Duodenal mucosa (tissue), 2 donors: ENCODE measurements at regions not wholly inside any gene's neighbourhood (a gene's known extent, or its start where the extent isn't known, plus 50 kb on each side); places are given as distances from the start of the nearest gene placed in this dataset.

Experiments
- H3K27ac ChIP-seq: one replicate; pipeline ENCODE4 v1.7.0; 2013; ENCODE audit warnings: low read depth, low read length
- H3K27me3 ChIP-seq, 2 donors: one replicate each; pipeline ENCODE4 v1.7.0; 2013; ENCODE audit warnings: low read length in 2 of 2, control low read depth in 1 of 2; ENCODE audit not compliant: insufficient read depth in 2 of 2, control insufficient read depth in 1 of 2
- H3K36me3 ChIP-seq, 2 donors: one replicate each; pipeline ENCODE4 v1.7.0; 2013; ENCODE audit warnings: low read length in 2 of 2, control low read depth in 1 of 2; ENCODE audit not compliant: insufficient read depth in 2 of 2, control insufficient read depth in 1 of 2
- H3K4me1 ChIP-seq, 2 donors: one replicate each; pipeline ENCODE4 v1.7.0; 2013; ENCODE audit warnings: low read length in 2 of 2, control low read depth in 1 of 2; ENCODE audit not compliant: insufficient read depth in 2 of 2, control insufficient read depth in 1 of 2
- H3K4me3 ChIP-seq, 2 donors: one replicate each; pipeline ENCODE4 v1.7.0; 2013; ENCODE audit warnings: low read length in 2 of 2, low read depth in 1 of 2
- H3K9ac ChIP-seq, 2 donors: one replicate each; pipeline ENCODE4 v1.7.0; 2013; ENCODE audit warnings: low read length in 2 of 2, low read depth in 1 of 2
- H3K9me3 ChIP-seq, 2 donors: one replicate each; pipeline ENCODE4 v1.7.0; 2013; ENCODE audit warnings: low read length in 2 of 2, control low read depth in 1 of 2; ENCODE audit not compliant: control insufficient read depth in 1 of 2

DNA sequence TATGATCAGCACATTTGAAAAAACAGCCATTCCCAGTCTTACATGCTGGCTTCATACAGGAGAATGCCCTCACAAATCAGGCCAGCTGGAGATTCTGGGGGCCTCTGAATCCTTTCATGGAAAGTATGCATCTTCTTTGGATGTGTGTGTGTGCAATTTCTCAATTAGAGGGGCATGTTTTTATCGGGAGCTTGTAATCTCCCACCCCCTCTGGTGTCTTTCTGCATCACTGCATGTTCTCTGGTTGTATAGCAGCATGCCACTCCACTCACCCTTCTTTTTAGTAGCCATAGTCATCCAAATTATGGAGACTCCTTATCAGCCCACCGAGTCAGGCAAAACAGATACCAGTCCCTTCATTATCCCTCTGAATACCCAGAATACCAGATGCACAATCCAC is 282.2 kb upstream of the SLIT2 start:
- Histone ChIP-seq H3K27me3 (no peaks in the 10 kb centered on the region), H3K27ac (no peak overlapping the region), H3K4me3 (no peak overlapping the region), H3K9me3 (peaks cover 0 to 3% of the 10 kb centered on the region in 2 donors), H3K4me1 (no peaks in the 10 kb centered on the region), H3K36me3 (no peaks in the 10 kb centered on the region), H3K9ac (no peak overlapping the region)

DNA sequence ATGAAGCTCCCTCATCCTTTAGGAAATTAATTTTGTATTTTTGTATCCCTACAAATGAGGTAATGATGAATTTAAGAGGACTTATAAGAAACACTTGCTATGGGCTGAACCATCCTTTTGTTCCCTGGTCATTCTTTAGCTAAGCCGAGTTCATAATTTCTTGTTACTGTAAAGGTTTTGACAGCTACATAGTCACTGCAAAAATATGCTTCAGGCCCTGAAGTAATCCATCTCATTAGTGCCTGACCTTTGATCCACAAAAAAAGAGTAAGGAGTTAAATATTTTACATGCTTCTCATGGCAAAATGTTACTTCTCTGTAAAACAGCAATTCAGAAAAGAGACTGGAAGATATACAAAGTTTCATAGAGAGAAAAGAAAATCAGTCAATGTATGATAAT is 290.6 kb upstream of the SLIT2 start:
- H3K4me3 ChIP-seq = no peak overlapping the region
- H3K27ac ChIP-seq = no peak overlapping the region
- H3K9me3 ChIP-seq = peaks cover 0 to 3% of the 10 kb centered on the region in 2 donors
- H3K36me3 ChIP-seq = no peaks in the 10 kb centered on the region
- no peaks in the 10 kb centered on the region for H3K4me1 ChIP-seq
- no peak overlapping the region for H3K9ac ChIP-seq
- no peaks in the 10 kb centered on the region for H3K27me3 ChIP-seq

- no peak overlapping the region for H3K9ac ChIP-seq
- no peak overlapping the region for H3K4me3 ChIP-seq
- H3K4me1 ChIP-seq = no peaks in the 10 kb centered on the region
- no peaks in the 10 kb centered on the region for H3K36me3 ChIP-seq
- H3K27me3 ChIP-seq = no peaks in the 10 kb centered on the region
- no peaks in the 10 kb centered on the region for H3K9me3 ChIP-seq
- no peak overlapping the region for H3K27ac ChIP-seq
Measured at GRCh38 chr4:19958848-19959247, 292.9 kb upstream of the SLIT2 start.

DNA sequence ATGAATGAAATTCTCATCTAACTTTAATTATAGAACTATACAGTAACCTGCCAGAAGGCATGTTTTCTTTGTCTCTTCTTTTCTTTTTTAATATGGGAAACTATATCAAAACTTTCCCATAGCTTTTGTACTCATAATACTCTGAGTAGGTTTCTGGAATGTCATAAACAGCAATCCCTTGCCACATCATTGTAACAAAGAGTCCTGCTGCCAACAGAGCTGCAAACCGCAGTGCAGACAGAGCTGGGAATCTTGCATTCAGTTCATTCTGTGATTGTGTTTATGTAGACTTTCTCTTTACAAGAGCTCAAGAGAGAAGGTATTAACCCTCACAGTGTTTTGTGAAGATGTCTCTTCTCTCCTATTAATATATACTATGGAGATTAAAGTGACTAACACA is 304.4 kb upstream of the SLIT2 start:
- Histone ChIP-seq H3K4me1 (no peaks in the 10 kb centered on the region), H3K9me3 (no peaks in the 10 kb centered on the region), H3K27me3 (no peaks in the 10 kb centered on the region), H3K4me3 (no peak overlapping the region), H3K27ac (no peak overlapping the region), H3K9ac (no peak overlapping the region), H3K36me3 (no peaks in the 10 kb centered on the region)

- H3K4me3 ChIP-seq = no peak overlapping the region
- H3K36me3 ChIP-seq = no peaks in the 10 kb centered on the region
- H3K4me1 ChIP-seq = no peaks in the 10 kb centered on the region
- no peaks in the 10 kb centered on the region for H3K9me3 ChIP-seq
- no peaks in the 10 kb centered on the region for H3K27me3 ChIP-seq
- no peak overlapping the region for H3K27ac ChIP-seq
- H3K9ac ChIP-seq = no peak overlapping the region
Measured at GRCh38 chr4:19945979-19946380, 305.7 kb upstream of the SLIT2 start.

- Histone ChIP-seq H3K4me3 (no peak overlapping the region), H3K9me3 (no peaks in the 10 kb centered on the region), H3K4me1 (no peaks in the 10 kb centered on the region), H3K36me3 (no peaks in the 10 kb centered on the region), H3K27me3 (no peaks in the 10 kb centered on the region), H3K9ac (no peak overlapping the region), H3K27ac (no peak overlapping the region)
Measured at GRCh38 chr4:19945501-19945900, 306.2 kb upstream of the SLIT2 start.

- H3K36me3 ChIP-seq = no peaks in the 10 kb centered on the region
- H3K9me3 ChIP-seq = no peaks in the 10 kb centered on the region
- H3K27ac ChIP-seq = no peak overlapping the region
- no peak overlapping the region for H3K4me3 ChIP-seq
- H3K27me3 ChIP-seq = no peaks in the 10 kb centered on the region
- no peak overlapping the region for H3K9ac ChIP-seq
- no peaks in the 10 kb centered on the region for H3K4me1 ChIP-seq
Measured at GRCh38 chr4:19944806-19945205, 306.9 kb upstream of the SLIT2 start.

- no peak overlapping the region for H3K27ac ChIP-seq
- no peak overlapping the region for H3K9ac ChIP-seq
- H3K36me3 ChIP-seq = no peaks in the 10 kb centered on the region
- no peaks in the 10 kb centered on the region for H3K9me3 ChIP-seq
- no peaks in the 10 kb centered on the region for H3K4me1 ChIP-seq
- no peak overlapping the region for H3K4me3 ChIP-seq
- no peaks in the 10 kb centered on the region for H3K27me3 ChIP-seq
Measured at GRCh38 chr4:19944251-19944650, 307.5 kb upstream of the SLIT2 start.

GRCh38 chr4:19941434-19941833 is 310.3 kb upstream of the SLIT2 start:
- Histone ChIP-seq H3K27ac (no peak overlapping the region), H3K27me3 (no peaks in the 10 kb centered on the region)

GRCh38 chr4:19940861-19941260 is 310.8 kb upstream of the SLIT2 start:
- no peaks in the 10 kb centered on the region for H3K27me3 ChIP-seq
- H3K4me1 ChIP-seq = no peaks in the 10 kb centered on the region
- H3K9me3 ChIP-seq = peaks cover 0 to 8% of the 10 kb centered on the region in 2 donors
- no peaks in the 10 kb centered on the region for H3K36me3 ChIP-seq
- H3K9ac ChIP-seq = no peak overlapping the region
- H3K27ac ChIP-seq = no peak overlapping the region
- no peak overlapping the region for H3K4me3 ChIP-seq

More at GRCh38 chr4:19941434-19941833, 310.3 kb upstream of the SLIT2 start:
- no peak overlapping the region for H3K9ac ChIP-seq
- peaks cover 0 to 8% of the 10 kb centered on the region in 2 donors for H3K9me3 ChIP-seq
- H3K4me3 ChIP-seq = no peak overlapping the region
- H3K4me1 ChIP-seq = no peaks in the 10 kb centered on the region
- no peaks in the 10 kb centered on the region for H3K36me3 ChIP-seq

- Histone ChIP-seq H3K9ac (no peak overlapping the region), H3K27ac (no peak overlapping the region), H3K4me3 (no peak overlapping the region), H3K9me3 (peaks cover 0 to 8% of the 10 kb centered on the region in 2 donors), H3K36me3 (no peaks in the 10 kb centered on the region), H3K4me1 (no peaks in the 10 kb centered on the region), H3K27me3 (no peaks in the 10 kb centered on the region)
Measured at GRCh38 chr4:19936476-19936875, 315.2 kb upstream of the SLIT2 start.
